ENCODE measurements at regions not wholly inside any gene's neighbourhood (a gene's known extent, or its start where the extent isn't known, plus 50 kb on each side); places are given as distances from the start of the nearest gene placed in this dataset.
"Not testable (repeated sequence)": the region's sequence is repeated elsewhere in the genome, so short reads cannot be mapped to it uniquely, and the experiment has no call there.

DNA sequence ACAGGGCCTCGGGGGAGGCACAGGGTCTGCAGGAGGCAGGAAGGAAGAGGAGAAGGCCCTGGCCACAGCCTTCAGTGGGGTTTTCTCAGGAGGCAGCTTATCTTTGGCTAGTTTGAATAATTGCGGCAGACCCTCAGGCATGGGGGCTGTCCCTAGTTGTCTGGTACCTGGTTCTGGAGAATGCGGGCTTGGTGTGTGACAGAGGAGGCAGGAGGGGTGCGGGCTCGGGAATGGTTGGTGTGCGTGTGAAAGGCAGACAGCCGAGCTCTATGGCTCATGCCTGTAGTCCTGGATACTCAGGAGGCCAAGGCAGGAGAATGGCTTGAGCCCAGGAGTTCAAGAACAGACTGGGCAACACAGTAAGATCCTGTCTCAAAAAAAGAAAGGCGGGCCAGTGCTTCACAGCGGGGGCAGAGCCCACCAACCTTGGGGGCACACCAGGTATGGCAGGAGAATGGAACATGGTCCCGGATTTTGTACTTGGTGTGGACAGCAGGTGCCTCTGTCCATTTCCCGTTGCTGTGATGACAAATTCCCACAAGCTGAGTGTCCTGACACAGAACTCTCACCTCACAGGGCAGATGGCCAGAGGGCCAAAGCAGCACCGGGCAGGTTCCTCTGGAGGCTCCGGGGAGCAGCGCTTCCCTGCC is 640.6 kb downstream of the TBC1D22A start:
- H3K4me1 ChIP-seq: no peaks in the 10 kb centered on the region
- TF ChIP-seq, protein P1, sequence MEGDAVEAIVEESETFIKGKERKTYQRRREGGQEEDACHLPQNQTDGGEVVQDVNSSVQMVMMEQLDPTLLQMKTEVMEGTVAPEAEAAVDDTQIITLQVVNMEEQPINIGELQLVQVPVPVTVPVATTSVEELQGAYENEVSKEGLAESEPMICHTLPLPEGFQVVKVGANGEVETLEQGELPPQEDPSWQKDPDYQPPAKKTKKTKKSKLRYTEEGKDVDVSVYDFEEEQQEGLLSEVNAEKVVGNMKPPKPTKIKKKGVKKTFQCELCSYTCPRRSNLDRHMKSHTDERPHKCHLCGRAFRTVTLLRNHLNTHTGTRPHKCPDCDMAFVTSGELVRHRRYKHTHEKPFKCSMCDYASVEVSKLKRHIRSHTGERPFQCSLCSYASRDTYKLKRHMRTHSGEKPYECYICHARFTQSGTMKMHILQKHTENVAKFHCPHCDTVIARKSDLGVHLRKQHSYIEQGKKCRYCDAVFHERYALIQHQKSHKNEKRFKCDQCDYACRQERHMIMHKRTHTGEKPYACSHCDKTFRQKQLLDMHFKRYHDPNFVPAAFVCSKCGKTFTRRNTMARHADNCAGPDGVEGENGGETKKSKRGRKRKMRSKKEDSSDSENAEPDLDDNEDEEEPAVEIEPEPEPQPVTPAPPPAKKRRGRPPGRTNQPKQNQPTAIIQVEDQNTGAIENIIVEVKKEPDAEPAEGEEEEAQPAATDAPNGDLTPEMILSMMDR (IDR thresholded peaks at IDR 0.05): no peak
- TF ChIP-seq POLR2A (IDR thresholded peaks at IDR 0.05): no peak
- no peak for ATAC-seq
- WGBS, 4 donors: 80 to 83% (median 82%) methylated on average over 14 of the region's 14 CpGs
- no peaks in the 10 kb centered on the region for H3K36me3 ChIP-seq
- DNase-seq: no peak
- intact Hi-C loops (cut with DNase I): loop anchor here in 1 of 10 donors (5.0 kb wide), 1 partner anchor 49 kb away; no protein-coding TSS in a partner anchor
- no peak overlapping the region for H3K27ac ChIP-seq
- no peak overlapping the region for H3K4me3 ChIP-seq
- peaks cover 0 to 11% (median 0%) of the 10 kb centered on the region in 9 donors for H3K27me3 ChIP-seq
- no peaks in the 10 kb centered on the region for H3K9me3 ChIP-seq

DNA sequence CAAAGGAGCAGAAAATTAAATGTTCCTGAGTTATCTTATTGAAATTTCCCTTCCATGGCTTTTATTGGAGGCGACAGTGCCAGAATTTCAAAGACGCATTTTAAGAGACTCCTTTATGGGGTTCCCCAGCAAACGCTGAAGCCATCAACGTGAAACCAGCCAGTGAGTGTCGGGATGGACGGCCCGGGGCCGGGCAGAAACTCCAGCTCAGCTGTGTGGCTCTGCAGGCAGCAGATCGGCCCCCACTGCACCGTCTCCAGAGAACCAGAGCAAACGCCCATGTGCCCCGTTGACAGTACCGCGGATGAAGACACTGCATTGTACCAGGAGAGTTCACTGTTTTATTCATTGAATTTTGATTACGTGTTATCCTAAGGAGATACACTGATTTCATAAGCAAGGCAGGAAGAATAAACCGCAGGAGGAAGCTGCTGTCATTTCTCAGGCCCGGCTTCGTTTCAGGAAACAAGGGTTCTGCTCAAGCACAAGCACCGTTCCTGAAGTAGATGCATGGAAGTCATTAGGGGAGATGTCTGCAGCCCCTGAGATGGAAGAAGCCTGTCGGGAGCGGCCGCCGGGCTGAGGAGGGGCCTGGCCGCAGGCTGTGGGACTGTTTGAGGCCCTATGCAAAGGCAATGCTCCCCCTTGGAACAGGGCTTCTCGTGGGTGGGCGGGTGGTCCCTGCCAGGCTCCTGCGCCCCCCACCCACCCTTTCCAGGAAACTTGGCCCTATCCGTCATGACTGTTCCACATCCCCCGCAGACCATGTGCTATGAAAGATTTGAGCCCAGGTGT is 639.7 kb downstream of the TBC1D22A start:
- 73 to 82% (median 80%) methylated on average over 28 to 29 of the region's 29 CpGs for WGBS, 4 donors
- no peak for ATAC-seq
- no peak overlapping the region for H3K4me3 ChIP-seq
- no peak overlapping the region for H3K27ac ChIP-seq
- no peaks in the 10 kb centered on the region for H3K36me3 ChIP-seq
- no peaks in the 10 kb centered on the region for H3K4me1 ChIP-seq
- intact Hi-C loops (cut with DNase I): loop anchor here in 1 of 10 donors (5.0 kb wide), 1 partner anchor 50 kb away; no protein-coding TSS in a partner anchor
- H3K9me3 ChIP-seq: no peaks in the 10 kb centered on the region
- H3K27me3 ChIP-seq: peaks cover 0 to 11% (median 0%) of the 10 kb centered on the region in 9 donors
- DNase-seq: no peak
- no peak for TF ChIP-seq POLR2A (IDR thresholded peaks at IDR 0.05)

GRCh38 chr22:47401592-47401898 is 639.1 kb downstream of the TBC1D22A start:
- Histone ChIP-seq H3K27ac (no peak overlapping the region), H3K9me3 (no peaks in the 10 kb centered on the region), H3K36me3 (no peaks in the 10 kb centered on the region), H3K4me1 (no peaks in the 10 kb centered on the region), H3K27me3 (peaks cover 0 to 11% (median 0%) of the 10 kb centered on the region in 9 donors), H3K4me3 (no peak overlapping the region)
- TF ChIP-seq, protein P1 (IDR thresholded peaks at IDR 0.05): no peak
- TF ChIP-seq POLR2A (IDR thresholded peaks at IDR 0.05): no peak
- intact Hi-C loops (cut with DNase I): loop anchor here in 1 of 10 donors (5.0 kb wide), 1 partner anchor 51 kb away; no protein-coding TSS in a partner anchor
- 80 to 89% (median 85%) methylated on average over 10 to 12 of the region's 12 CpGs for whole genome bisulfite sequencing, 4 donors
- ATAC-seq: no peak
- no peak for DNase-seq

GRCh38 chr22:47400701-47401591 is 638.5 kb downstream of the TBC1D22A start:
- no peak for DNase-seq
- Histone ChIP-seq H3K36me3 (no peaks in the 10 kb centered on the region), H3K9me3 (no peaks in the 10 kb centered on the region), H3K4me1 (no peaks in the 10 kb centered on the region), H3K27ac (no peak overlapping the region), H3K27me3 (peaks cover 0 to 16% (median 0%) of the 10 kb centered on the region in 9 donors), H3K4me3 (no peak overlapping the region)
- TF ChIP-seq POLR2A (IDR thresholded peaks at IDR 0.05): no peak
- TF ChIP-seq, protein P1 (IDR thresholded peaks at IDR 0.05): no peak
- intact Hi-C loops (cut with DNase I): loop anchor here in 1 of 10 donors (5.0 kb wide), 1 partner anchor 51 kb away; no protein-coding TSS in a partner anchor
- no peak for ATAC-seq
- 80 to 85% (median 83%) methylated on average over 26 to 28 of the region's 28 CpGs for WGBS, 4 donors

DNA sequence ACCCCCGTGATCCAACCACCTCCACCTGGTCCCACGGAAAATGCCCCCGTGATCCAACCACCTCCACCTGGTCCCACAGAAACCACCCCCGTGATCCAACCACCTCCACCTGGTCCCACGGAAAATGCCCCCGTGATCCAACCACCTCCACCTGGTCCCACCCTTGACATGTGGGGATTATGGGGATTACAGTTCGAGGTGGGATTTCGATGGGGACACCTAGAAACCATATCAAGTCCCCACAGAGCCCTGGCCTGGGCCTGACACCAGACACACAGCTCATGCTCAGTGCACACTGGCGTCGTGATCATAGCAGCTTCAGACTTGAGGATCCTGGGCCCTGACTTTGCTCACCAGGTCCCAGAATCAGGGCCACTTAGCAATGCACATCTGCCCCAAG is 637.7 kb downstream of the TBC1D22A start:
- not testable (repeated sequence) for H3K27ac ChIP-seq, H3K4me1 ChIP-seq, DNase-seq, H3K9me3 ChIP-seq, ATAC-seq, H3K36me3 ChIP-seq, H3K4me3 ChIP-seq
- WGBS, 4 donors: 77 to 90% (median 90%) methylated on average over 4 to 10 of the region's 10 CpGs
- intact Hi-C loops (cut with DNase I): loop anchor here in 1 of 10 donors (5.0 kb wide), 1 partner anchor 52 kb away; no protein-coding TSS in a partner anchor
- H3K27me3 ChIP-seq: peaks cover 0 to 16% (median 0%) of the 10 kb centered on the region in 9 donors

Measured in heart left ventricle (tissue), 16 donors.